GM12872 (cell line): ENCODE measurements at regions not wholly inside any gene's neighbourhood (a gene's known extent, or its start where the extent isn't known, plus 50 kb on each side); places are given as distances from the start of the nearest gene placed in this dataset.

Source experiments
- TF ChIP-seq, protein P1 (sequence below): IDR thresholded peaks from 3 replicates; pipeline ENCODE4 v1.5.1; 2011; ENCODE audit warnings: low read depth, mild to moderate bottlenecking, low read length, moderate library complexity; ENCODE audit not compliant: insufficient read depth

DNA sequence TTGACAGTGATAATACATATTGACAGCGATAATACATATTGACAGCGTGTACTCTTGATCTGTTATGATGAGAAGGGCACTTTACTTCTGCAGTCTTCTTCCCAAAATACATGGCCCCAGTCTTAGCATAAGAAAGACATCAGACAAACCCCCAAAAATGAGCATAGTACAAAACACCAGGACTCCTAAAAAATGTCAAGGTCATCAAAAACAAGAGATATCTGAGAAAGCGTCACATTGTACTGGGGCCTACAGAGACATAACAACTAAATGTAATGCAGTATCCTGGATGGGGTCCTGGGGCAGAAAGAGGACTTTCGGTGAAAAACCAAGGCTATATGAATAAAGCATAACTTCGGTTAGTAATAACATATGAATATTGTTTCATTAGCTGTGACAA, 731.5 kb upstream of the SGCG start:
- TF ChIP-seq, protein P1, sequence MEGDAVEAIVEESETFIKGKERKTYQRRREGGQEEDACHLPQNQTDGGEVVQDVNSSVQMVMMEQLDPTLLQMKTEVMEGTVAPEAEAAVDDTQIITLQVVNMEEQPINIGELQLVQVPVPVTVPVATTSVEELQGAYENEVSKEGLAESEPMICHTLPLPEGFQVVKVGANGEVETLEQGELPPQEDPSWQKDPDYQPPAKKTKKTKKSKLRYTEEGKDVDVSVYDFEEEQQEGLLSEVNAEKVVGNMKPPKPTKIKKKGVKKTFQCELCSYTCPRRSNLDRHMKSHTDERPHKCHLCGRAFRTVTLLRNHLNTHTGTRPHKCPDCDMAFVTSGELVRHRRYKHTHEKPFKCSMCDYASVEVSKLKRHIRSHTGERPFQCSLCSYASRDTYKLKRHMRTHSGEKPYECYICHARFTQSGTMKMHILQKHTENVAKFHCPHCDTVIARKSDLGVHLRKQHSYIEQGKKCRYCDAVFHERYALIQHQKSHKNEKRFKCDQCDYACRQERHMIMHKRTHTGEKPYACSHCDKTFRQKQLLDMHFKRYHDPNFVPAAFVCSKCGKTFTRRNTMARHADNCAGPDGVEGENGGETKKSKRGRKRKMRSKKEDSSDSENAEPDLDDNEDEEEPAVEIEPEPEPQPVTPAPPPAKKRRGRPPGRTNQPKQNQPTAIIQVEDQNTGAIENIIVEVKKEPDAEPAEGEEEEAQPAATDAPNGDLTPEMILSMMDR, result no peak

DNA sequence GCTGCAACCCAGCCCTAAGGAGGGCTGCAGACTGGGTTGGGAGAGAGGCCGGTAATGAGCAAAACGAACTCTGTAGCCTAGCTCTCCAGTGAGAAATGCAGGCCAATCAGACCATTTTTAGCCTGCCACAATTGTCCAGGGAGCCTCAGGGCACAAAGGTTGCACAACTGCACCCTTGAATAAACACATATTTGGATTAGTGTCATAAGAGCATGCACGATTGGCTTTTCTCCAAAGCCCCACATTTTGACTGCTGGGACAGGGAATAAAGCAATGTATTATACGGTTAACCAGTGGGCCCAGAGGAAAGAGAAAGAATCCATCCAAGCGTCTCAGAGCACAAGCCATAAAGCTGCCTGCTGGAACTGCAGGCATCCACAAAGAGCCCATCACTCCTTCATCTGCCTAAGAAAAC, 729.4 kb upstream of the SGCG start:
- TF ChIP-seq, protein P1, result no peak

DNA sequence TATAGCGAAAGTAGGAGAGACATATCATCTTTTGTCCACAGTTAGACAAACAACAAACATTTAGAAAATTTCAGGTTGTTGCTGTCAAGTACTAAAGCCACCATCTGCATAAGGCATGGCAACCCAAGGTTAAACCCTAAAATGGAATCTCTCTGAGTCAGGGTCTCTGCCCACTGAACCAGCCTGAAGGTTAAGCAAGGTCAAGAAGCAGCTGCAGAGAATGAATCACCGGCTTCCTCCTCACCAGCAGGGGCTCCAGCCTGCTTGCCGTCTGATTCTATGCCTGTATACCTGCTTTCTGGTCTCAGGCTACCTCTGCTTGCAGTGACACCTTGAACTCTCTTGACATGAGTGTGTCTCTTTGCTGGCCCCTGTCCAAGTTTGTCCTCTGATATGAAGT, 726.2 kb upstream of the SGCG start:
- TF ChIP-seq, protein P1, result no peak

DNA sequence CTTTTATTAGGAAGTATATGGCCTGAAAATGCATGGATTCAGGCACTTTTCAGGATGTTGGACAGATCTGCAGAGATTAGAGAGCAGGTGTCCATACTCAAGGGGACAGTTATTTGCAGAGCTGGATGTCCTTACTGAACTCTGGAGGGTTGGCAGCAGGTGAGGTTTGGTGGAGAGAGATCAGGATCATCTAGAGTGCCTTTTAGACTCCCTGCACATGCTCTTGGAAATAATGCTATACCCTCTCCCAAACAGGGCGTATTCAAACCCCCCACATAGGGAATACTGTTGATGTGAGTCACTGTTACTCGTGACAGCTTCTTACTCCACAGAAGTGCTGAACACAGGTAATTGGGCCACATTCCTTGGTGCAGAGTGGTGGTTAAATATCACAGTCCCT, 725.7 kb upstream of the SGCG start:
- TF ChIP-seq, protein P1, result no peak

DNA sequence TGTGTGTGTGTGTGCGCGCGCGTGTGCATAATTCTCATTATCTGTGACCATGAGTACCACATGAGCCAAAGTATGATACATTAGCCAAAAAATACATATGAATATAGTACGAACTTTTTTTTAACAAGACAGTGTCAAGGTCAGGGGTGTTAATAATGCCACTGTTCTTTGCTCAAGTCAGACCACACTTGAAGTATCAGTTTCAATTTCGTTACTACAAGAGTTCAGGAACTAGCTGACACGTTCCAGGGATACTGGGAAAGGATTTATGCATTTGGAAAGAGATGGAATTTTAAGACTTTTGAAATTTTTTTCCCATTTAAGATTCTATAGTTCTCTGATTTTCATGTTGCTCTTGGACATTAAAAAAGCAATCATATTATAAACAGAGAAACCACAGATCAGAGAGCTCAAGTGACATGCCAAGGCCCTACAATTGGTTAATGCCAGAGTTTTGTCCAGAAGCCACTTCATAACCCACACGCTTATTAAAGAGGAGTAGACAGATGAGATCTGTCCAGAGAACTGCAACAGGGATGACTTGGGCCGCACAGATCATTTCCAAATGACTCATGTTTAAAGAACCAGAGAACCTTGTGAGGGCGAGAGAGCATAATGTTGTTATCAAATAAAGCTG, 718.8 kb upstream of the SGCG start:
- TF ChIP-seq, protein P1, result no peak

DNA sequence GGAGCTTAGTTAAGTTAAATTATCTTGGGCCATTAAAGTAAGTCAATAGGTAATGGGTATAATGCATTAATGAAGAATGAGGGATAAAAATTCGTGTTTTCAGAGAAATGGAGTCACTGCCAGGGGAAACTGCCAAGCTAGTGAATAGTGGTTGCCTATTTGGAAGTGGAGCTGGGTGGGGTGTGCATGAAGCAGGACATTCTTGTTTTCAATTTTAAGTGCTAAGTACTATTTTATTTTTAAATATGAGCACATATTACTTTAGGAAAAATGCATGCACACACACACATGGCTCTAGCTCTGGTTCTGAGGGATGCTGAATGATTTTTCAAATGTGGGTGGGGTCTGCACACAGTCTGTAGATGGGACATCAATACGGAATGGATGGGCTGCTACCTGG, 717.7 kb upstream of the SGCG start:
- TF ChIP-seq, protein P1, result no peak

DNA sequence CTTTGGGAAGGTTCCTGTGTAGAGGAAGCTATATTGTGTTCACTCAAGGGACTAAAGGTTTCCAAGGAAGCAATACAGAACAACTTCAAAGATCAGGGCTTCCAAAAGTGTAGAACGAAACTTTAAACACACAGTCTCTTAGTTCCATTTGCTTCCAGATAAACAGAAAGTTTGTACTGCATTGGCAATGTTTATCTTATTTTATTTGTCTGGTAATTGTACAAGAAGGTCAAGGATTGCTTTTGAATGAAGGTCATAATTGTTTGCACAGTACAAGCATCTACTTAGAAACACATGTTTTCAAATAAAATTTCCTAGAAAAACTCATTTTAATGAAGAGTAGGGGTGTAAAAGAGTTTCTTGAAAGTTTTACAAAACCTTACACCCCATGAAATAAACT, 712.7 kb upstream of the SGCG start:
- TF ChIP-seq, protein P1, result no peak
